GM12878 (cell line): ENCODE measurements at regions not wholly inside any gene's neighbourhood (a gene's known extent, or its start where the extent isn't known, plus 50 kb on each side); places are given as distances from the start of the nearest gene placed in this dataset.

Source experiments
- BRCA1 ChIP-seq: IDR thresholded peaks from 2 replicates; pipeline ENCODE4 v1.6.1; 2011; ENCODE audit warnings: low read depth, low read length, improper control_type of control experiment
- CEBPB ChIP-seq, 2 experiments: fragments of 150-350 bp in 1 of 2; IDR thresholded peaks; 2 replicates each; pipeline ENCODE4 v1.6.1; 2012 to 2014; ENCODE audit warnings: low read depth in 2 of 2, low read length in 2 of 2, borderline replicate concordance in 1 of 2, inconsistent platforms in 1 of 2
- CREM ChIP-seq: IDR thresholded peaks from 2 replicates; pipeline ENCODE4 v1.6.1; 2014; ENCODE audit warnings: antibody characterized with exemption, low read depth
- FOS ChIP-seq: IDR thresholded peaks from 3 replicates; pipeline ENCODE4 v1.6.1; 2011; ENCODE audit warnings: borderline replicate concordance; ENCODE audit not compliant: insufficient read length; ENCODE audit errors: extremely low read depth
- FOXK2 ChIP-seq: fragments of 450-650 bp; IDR thresholded peaks from 2 replicates; pipeline ENCODE4 v1.6.1; 2017; ENCODE audit warnings: mild to moderate bottlenecking, moderate library complexity
- MEF2A ChIP-seq: IDR thresholded peaks from 2 replicates; pipeline ENCODE4 v1.6.1; 2011; ENCODE audit warnings: low read depth, mild to moderate bottlenecking, low read length, moderate library complexity; ENCODE audit not compliant: insufficient read depth
- PAX5 ChIP-seq: IDR thresholded peaks from 2 replicates; pipeline ENCODE4 v1.6.1; 2011; ENCODE audit warnings: low read depth, low read length, borderline replicate concordance
- POLR2A ChIP-seq: IDR thresholded peaks from 2 replicates; pipeline ENCODE4 v1.6.1; 2011; ENCODE audit warnings: low read depth, mild to moderate bottlenecking, low read length
- SRF ChIP-seq, 2 experiments: IDR thresholded peaks; 2 replicates each; pipeline ENCODE4 v1.6.1; 2011; ENCODE audit warnings: low read depth in 2 of 2, low read length in 2 of 2, mild to moderate bottlenecking in 1 of 2, moderate library complexity in 1 of 2
- TF ChIP-seq, protein P1 (sequence below): IDR thresholded peaks from 2 replicates; pipeline ENCODE4 v1.6.1; 2011; ENCODE audit warnings: low read depth, mild to moderate bottlenecking, low read length, moderate library complexity, borderline replicate concordance; ENCODE audit errors: extremely low read depth

DNA sequence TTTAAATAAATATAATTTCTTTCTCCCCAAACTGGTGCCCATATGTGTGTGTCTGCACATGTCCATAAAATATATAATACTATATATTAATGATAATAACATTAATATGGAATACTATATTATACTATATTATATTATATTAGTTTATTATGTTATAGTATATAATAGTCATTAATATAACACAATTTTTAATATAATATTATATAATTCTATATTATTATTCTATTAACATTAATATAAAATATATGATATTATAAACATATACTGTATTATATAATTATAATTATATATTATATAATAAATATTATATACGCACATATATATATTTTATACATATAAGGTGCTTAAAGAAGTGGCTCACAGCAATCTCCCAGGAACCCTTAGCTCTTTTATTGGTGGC, 513.0 kb upstream of the CDH11 start:
- TF ChIP-seq POLR2A = no peak
- TF ChIP-seq FOXK2 = no peak
- TF ChIP-seq, protein P1, sequence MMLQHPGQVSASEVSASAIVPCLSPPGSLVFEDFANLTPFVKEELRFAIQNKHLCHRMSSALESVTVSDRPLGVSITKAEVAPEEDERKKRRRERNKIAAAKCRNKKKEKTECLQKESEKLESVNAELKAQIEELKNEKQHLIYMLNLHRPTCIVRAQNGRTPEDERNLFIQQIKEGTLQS = no peak
- TF ChIP-seq PAX5 = no peak
- no peak for TF ChIP-seq MEF2A
- TF ChIP-seq SRF (IDR thresholded peaks at IDR 0.05; ENCODE audit: low read depth in 2 of 2, low read length in 2 of 2) = no peak
- no peak for TF ChIP-seq CEBPB (IDR thresholded peaks at IDR 0.05; ENCODE audit: borderline replicate concordance in 1 of 2, low read depth in 2 of 2, low read length in 2 of 2)
- TF ChIP-seq FOS = no peak
- TF ChIP-seq BRCA1 = no peak
- no peak for TF ChIP-seq CREM
